ENCODE measurements at regions not wholly inside any gene's neighbourhood (a gene's known extent, or its start where the extent isn't known, plus 50 kb on each side); places are given as distances from the start of the nearest gene placed in this dataset.
A peak's percentile ranks its signal among the peaks of the same experiment; 100 is the strongest.

- ChIA-PET CTCF (interaction anchor here (0.7 kb wide), 1 partner anchor 483 kb away, joined by 3 read pairs; no protein-coding TSS in a partner anchor), POLR2A (no interaction called here)
- dilution Hi-C loops (cut with MboI; ENCODE audit: extremely low pct_ligation_motif_present, low sequenced_read_pairs) (no loop called here), intact Hi-C loops (cut with micrococcal nuclease) (loop anchor here (2.0 to 5.0 kb wide), 2 partner anchors 52 to 280 kb away; partner anchors contain the start of gene SIPA1L1)
- Histone ChIP-seq H3K36me3 (ENCODE audit: control insufficient read depth in 2 of 2, extremely low read depth in 1 of 2, insufficient read depth in 2 of 2, low read length in 2 of 2) (no peaks in the 10 kb centered on the region), H2AFZ (ENCODE audit: low read depth, low read length) (no peak overlapping the region), H3K27ac (ENCODE audit: insufficient read depth, low read depth, low read length) (peak overlapping the region; percentile 88), H3K79me2 (ENCODE audit: control insufficient read depth, insufficient read depth, low read length) (peaks cover 7% of the 10 kb centered on the region), H3K4me2 (ENCODE audit: insufficient read depth, low read length) (peak overlapping the region; percentile 95), H3K9ac (replicated peaks; ENCODE audit: extremely low read depth, insufficient read depth, low read length) (peak overlapping the region; percentile 80), H3K9me1 (replicated peaks; ENCODE audit: control insufficient read depth, extremely low read depth, insufficient read depth, low read length) (no peaks in the 10 kb centered on the region), H4K20me1 (replicated peaks; ENCODE audit: control insufficient read depth, extremely low read depth, insufficient read depth, low read length) (no peaks in the 10 kb centered on the region), H3K4me1 (ENCODE audit: control insufficient read depth, extremely low read depth, insufficient read depth, low read length) (peaks cover 19% of the 10 kb centered on the region), H3K9me3 (replicated peaks; ENCODE audit: control insufficient read depth, insufficient read depth, low read length) (no peaks in the 10 kb centered on the region), H3K4me3 (replicated peaks in 1 of 3; ENCODE audit: insufficient read depth in 1 of 3, low read depth in 1 of 3, low read length in 3 of 3) (peak overlapping the region in 2 of 3 experiments; percentile 0 to 44), H3K27me3 (ENCODE audit: control insufficient read depth in 2 of 2, insufficient read depth in 2 of 2, low read length in 2 of 2) (no peaks in the 10 kb centered on the region)
- peak; percentile 8 for TF ChIP-seq POLR2A (IDR thresholded peaks at IDR 0.05; ENCODE audit: low read depth, low read length)
- TF ChIP-seq EZH2 (IDR thresholded peaks at IDR 0.05; ENCODE audit: borderline replicate concordance, low read depth, low read length, severe bottlenecking), result no peak
- BruUV-seq (replicated peaks), result TSS peak; percentile 85
- FAIRE-seq (peak; percentile 57), DNase-seq (ENCODE audit: low read depth, low spot score) (peak; percentile 52)
These were observed 465.2 kb downstream of the PCNX1 start for GRCh38 chr14:71372411-71372838.

GRCh38 chr14:71373773-71374172, 466.5 kb downstream of the PCNX1 start:
- Histone ChIP-seq H3K4me3 (replicated peaks in 1 of 3; ENCODE audit: insufficient read depth in 1 of 3, low read depth in 1 of 3, low read length in 3 of 3) (no peak overlapping the region), H3K4me2 (ENCODE audit: insufficient read depth, low read length) (no peak overlapping the region), H3K79me2 (ENCODE audit: control insufficient read depth, insufficient read depth, low read length) (peaks cover 7% of the 10 kb centered on the region), H3K9me1 (replicated peaks; ENCODE audit: control insufficient read depth, extremely low read depth, insufficient read depth, low read length) (no peaks in the 10 kb centered on the region), H3K9ac (replicated peaks; ENCODE audit: extremely low read depth, insufficient read depth, low read length) (no peak overlapping the region), H3K27ac (ENCODE audit: insufficient read depth, low read depth, low read length) (no peak overlapping the region), H3K9me3 (replicated peaks; ENCODE audit: control insufficient read depth, insufficient read depth, low read length) (no peaks in the 10 kb centered on the region), H3K27me3 (ENCODE audit: control insufficient read depth in 2 of 2, insufficient read depth in 2 of 2, low read length in 2 of 2) (no peaks in the 10 kb centered on the region), H3K36me3 (ENCODE audit: control insufficient read depth in 2 of 2, extremely low read depth in 1 of 2, insufficient read depth in 2 of 2, low read length in 2 of 2) (no peaks in the 10 kb centered on the region), H2AFZ (ENCODE audit: low read depth, low read length) (no peak overlapping the region), H4K20me1 (replicated peaks; ENCODE audit: control insufficient read depth, extremely low read depth, insufficient read depth, low read length) (no peaks in the 10 kb centered on the region), H3K4me1 (ENCODE audit: control insufficient read depth, extremely low read depth, insufficient read depth, low read length) (peaks cover 19% of the 10 kb centered on the region)
- POLR2A ChIA-PET, result interaction anchor here (0.6 kb wide), 1 partner anchor 111 kb away, joined by 5 read pairs; no protein-coding TSS in a partner anchor
- FAIRE-seq (no peak), DNase-seq (ENCODE audit: low read depth, low spot score) (no peak)
- intact Hi-C loops (cut with micrococcal nuclease), result loop anchor here (2.0 to 5.0 kb wide), 2 partner anchors 53 to 279 kb away; partner anchors contain the start of gene SIPA1L1
- CTCF ChIA-PET, result no interaction called here
- dilution Hi-C loops (cut with MboI; ENCODE audit: extremely low pct_ligation_motif_present, low sequenced_read_pairs), result no loop called here
- no TSS peak for BruUV-seq (replicated peaks)
- TF ChIP-seq EZH2 (IDR thresholded peaks at IDR 0.05; ENCODE audit: borderline replicate concordance, low read depth, low read length, severe bottlenecking) (no peak), MYC (IDR thresholded peaks at IDR 0.05; ENCODE audit: low read depth, low read length) (no peak), CTCF (IDR thresholded peaks at IDR 0.05; ENCODE audit: extremely low read depth in 1 of 2, insufficient read depth in 1 of 2, low read depth in 1 of 2, low read length in 2 of 2) (no peak), JUN (IDR thresholded peaks at IDR 0.05; ENCODE audit: borderline replicate concordance, insufficient read depth, insufficient read length, low read depth) (no peak), POLR2AphosphoS5 (IDR thresholded peaks at IDR 0.05; ENCODE audit: insufficient read depth, low read depth, low read length) (no peak), MAX (IDR thresholded peaks at IDR 0.05; ENCODE audit: insufficient read depth, insufficient read length) (no peak), POLR2A (IDR thresholded peaks at IDR 0.05; ENCODE audit: low read depth, low read length) (no peak), FOS (IDR thresholded peaks at IDR 0.05; ENCODE audit: borderline replicate concordance, insufficient read depth, low read length) (no peak), GATA2 (IDR thresholded peaks at IDR 0.05; ENCODE audit: insufficient read depth, insufficient read length, low read depth, low read length) (no peak)
